ENCODE measurements at regions not wholly inside any gene's neighbourhood (a gene's known extent, or its start where the extent isn't known, plus 50 kb on each side); places are given as distances from the start of the nearest gene placed in this dataset.

- TF ChIP-seq CTCF (conservative IDR thresholded peaks at IDR 0.05) = no peak
- Histone ChIP-seq H3K9ac (ENCODE audit: extremely low read depth, low read length, poor library complexity, severe bottlenecking) (no peak overlapping the region), H3K4me1 (ENCODE audit: control insufficient read depth, insufficient read depth, low read length) (no peaks in the 10 kb centered on the region), H3K27ac (ENCODE audit: low read depth, low read length) (no peak overlapping the region), H3K27me3 (ENCODE audit: control insufficient read depth, insufficient read depth, low read length, poor library complexity, severe bottlenecking) (no peaks in the 10 kb centered on the region), H3K4me3 (ENCODE audit: low read length) (no peak overlapping the region), H3K9me3 (ENCODE audit: control insufficient read depth, low read length) (peaks cover 10% of the 10 kb centered on the region), H3K36me3 (ENCODE audit: control insufficient read depth, insufficient read depth, low read length) (no peaks in the 10 kb centered on the region)
- Mint-ChIP-seq H3K4me1 (no peaks in the 10 kb centered on the region), H3K27ac (no peak overlapping the region), H3K36me3 (ENCODE audit: low read depth) (no peaks in the 10 kb centered on the region), H3K9me3 (no peaks in the 10 kb centered on the region), H3K27me3 (ENCODE audit: insufficient read depth) (no peaks in the 10 kb centered on the region), H3K4me3 (no peak overlapping the region)
- 89 to 100% methylated on average over 1 to 2 of the region's 3 CpGs for WGBS, 2 experiments (ENCODE audit: insufficient coverage in 1 of 2, insufficient read length in 1 of 2)
- no peak for DNase-seq
Measured at GRCh38 chr1:193649587-193649986, 463.2 kb upstream of the B3GALT2 start.

GRCh38 chr1:193634876-193635275, 448.5 kb upstream of the B3GALT2 start:
- Histone ChIP-seq H3K27ac (ENCODE audit: low read depth, low read length) (no peak overlapping the region), H3K9me3 (ENCODE audit: control insufficient read depth, low read length) (no peaks in the 10 kb centered on the region), H3K4me3 (ENCODE audit: low read length) (no peak overlapping the region), H3K36me3 (ENCODE audit: control insufficient read depth, insufficient read depth, low read length) (no peaks in the 10 kb centered on the region), H3K27me3 (ENCODE audit: control insufficient read depth, insufficient read depth, low read length, poor library complexity, severe bottlenecking) (no peaks in the 10 kb centered on the region), H3K9ac (ENCODE audit: extremely low read depth, low read length, poor library complexity, severe bottlenecking) (no peak overlapping the region), H3K4me1 (ENCODE audit: control insufficient read depth, insufficient read depth, low read length) (no peaks in the 10 kb centered on the region)
- DNase-seq = no peak
- Mint-ChIP-seq H3K36me3 (ENCODE audit: low read depth) (no peaks in the 10 kb centered on the region), H3K9me3 (no peaks in the 10 kb centered on the region), H3K4me3 (no peak overlapping the region), H3K27ac (no peak overlapping the region), H3K4me1 (peaks cover 2% of the 10 kb centered on the region), H3K27me3 (ENCODE audit: insufficient read depth) (no peaks in the 10 kb centered on the region)
- 100% methylated on average over 1 of the region's 1 CpG; no CpG with 5 or more reads in 1 of the 2 experiments for WGBS, 2 experiments (ENCODE audit: insufficient coverage in 1 of 2, insufficient read length in 1 of 2)
- no peak for TF ChIP-seq CTCF (conservative IDR thresholded peaks at IDR 0.05)

- Histone ChIP-seq H3K27me3 (ENCODE audit: control insufficient read depth, insufficient read depth, low read length, poor library complexity, severe bottlenecking) (no peaks in the 10 kb centered on the region), H3K9ac (ENCODE audit: extremely low read depth, low read length, poor library complexity, severe bottlenecking) (no peak overlapping the region), H3K4me1 (ENCODE audit: control insufficient read depth, insufficient read depth, low read length) (no peaks in the 10 kb centered on the region), H3K27ac (ENCODE audit: low read depth, low read length) (no peak overlapping the region), H3K4me3 (ENCODE audit: low read length) (no peak overlapping the region), H3K36me3 (ENCODE audit: control insufficient read depth, insufficient read depth, low read length) (no peaks in the 10 kb centered on the region), H3K9me3 (ENCODE audit: control insufficient read depth, low read length) (no peaks in the 10 kb centered on the region)
- Mint-ChIP-seq H3K4me3 (no peak overlapping the region), H3K9me3 (no peaks in the 10 kb centered on the region), H3K27ac (no peak overlapping the region), H3K4me1 (peaks cover 2% of the 10 kb centered on the region), H3K27me3 (ENCODE audit: insufficient read depth) (no peaks in the 10 kb centered on the region), H3K36me3 (ENCODE audit: low read depth) (no peaks in the 10 kb centered on the region)
- TF ChIP-seq CTCF (conservative IDR thresholded peaks at IDR 0.05) = no peak
- DNase-seq = no peak
- 86% methylated on average over 2 of the region's 2 CpGs; no CpG with 5 or more reads in 1 of the 2 experiments for WGBS, 2 experiments (ENCODE audit: insufficient coverage in 1 of 2, insufficient read length in 1 of 2)
Measured at GRCh38 chr1:193634470-193634869, 448.1 kb upstream of the B3GALT2 start.
